EL (cell line): ENCODE measurements at regions not wholly inside any gene's neighbourhood (a gene's known extent, or its start where the extent isn't known, plus 50 kb on each side); places are given as distances from the start of the nearest gene placed in this dataset.
"Not testable (repeated sequence)": the region's sequence is repeated elsewhere in the genome, so short reads cannot be mapped to it uniquely, and the experiment has no call there.

Experiments
- DNase-seq: peaks from one replicate; pipeline ENCODE4 v3.0.0-alpha.2; 2016

DNA sequence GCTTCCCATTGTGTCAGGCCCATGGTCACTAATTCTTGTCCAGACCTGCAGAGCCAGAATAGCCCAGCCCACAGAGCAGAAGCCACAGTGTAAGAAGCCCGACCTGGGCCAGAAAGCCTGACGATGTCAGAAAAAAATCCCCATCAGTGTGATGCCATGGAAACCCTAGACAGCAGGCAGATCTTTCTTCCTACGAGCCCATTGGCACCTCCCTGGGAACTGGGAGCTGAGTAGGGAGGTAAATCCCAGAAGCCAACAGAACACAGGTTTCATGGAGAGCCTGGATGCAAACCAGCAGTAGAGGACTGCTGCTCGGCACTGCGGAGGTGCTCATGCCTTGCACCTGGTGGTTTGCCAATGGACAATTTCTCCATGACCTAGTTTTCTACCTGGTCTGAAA lies 82.2 kb upstream of the SLC22A16 start:
- no peak for DNase-seq

- no peak for DNase-seq
Measured at GRCh38 chr6:110557199-110557598, 80.8 kb upstream of the SLC22A16 start.

DNA sequence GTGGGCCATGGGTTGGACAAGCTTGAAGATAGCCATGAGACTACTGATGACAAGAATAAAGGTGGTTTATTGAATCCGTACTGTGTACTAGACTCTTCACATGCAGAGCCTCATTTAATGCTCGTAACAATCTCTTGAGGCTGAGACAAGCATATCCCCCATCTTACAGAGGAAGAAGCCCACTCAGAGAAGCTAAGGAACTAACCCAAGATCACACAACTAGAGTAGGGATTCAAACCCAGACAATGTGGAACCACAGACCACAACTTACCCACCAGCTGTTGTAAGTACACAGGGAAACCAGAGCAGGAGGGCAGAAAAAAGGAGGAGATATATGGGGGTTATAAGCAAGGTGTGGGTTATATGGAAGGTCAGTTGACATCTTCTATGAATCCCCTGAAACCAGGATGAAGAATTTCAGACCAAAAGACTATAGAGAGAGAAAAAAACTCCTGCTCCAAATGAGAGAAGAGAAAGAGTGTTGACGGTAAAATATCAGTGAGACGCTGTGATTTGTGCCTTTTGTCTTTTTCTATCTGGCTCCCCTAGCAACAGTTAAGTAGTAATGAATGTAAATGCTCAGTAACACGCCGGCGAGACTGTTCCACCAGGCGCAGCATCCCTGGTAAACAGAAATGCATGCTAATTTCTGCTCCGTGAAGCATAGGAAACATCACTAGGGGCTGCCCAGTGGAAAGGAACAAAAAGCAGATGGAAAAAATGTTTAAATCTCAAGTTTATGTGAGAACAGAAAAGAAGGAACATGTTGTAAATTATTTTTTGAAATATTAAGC lies 80.1 kb upstream of the SLC22A16 start:
- DNase-seq, result no peak

DNA sequence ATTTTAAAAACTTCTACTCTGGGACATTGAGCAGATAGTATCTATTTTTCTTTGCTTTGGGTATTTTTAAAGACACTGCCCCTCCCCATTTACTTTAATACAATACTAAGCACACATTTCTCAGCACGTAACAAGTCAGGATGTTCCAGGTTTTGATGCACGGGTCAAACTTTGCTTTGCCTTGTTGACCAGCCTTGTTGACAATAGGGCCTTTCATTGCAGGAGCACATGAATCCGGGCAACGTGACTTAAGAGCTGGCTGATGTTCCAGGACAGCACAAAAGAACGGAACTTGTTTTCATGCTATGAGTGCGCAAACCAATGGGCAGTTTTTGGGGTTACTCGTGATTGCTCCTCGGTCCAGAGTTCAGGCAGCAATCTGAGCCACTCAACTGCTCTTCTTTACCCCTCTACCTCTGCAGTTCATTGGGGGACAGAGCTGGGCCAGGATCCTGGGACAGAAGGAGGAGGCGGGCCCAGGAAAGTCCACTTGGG lies 78.6 kb upstream of the SLC22A16 start:
- no peak for DNase-seq

DNA sequence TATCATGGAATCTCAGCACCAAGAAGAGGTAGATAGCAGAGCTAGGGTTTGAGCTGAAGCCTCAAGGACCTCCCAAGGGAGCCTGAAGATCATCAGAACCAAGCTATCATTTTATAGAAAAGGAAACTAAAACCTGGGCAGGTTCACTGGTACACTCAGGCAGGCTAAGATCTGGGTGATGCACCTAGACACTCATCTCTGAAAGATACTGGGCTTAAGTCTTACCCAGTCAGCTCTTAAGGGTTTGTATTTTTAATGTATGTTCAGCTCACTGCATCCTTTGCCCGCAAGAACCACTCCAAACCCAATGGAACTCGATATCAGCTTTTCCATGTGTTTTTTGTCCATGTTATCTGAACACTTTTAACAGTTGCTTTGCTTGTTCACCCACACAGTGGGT lies 78.0 kb upstream of the SLC22A16 start:
- DNase-seq, result no peak

GRCh38 chr6:110552901-110553641 lies 76.7 kb upstream of the SLC22A16 start:
- DNase-seq, result no peak

- no peak for DNase-seq
Measured at GRCh38 chr6:110552076-110552475, 75.7 kb upstream of the SLC22A16 start.

GRCh38 chr6:110551088-110551487 lies 74.7 kb upstream of the SLC22A16 start:
- no peak for DNase-seq

- DNase-seq, result no peak
Measured at GRCh38 chr6:110550353-110550752, 73.9 kb upstream of the SLC22A16 start.

- no peak for DNase-seq
Measured at GRCh38 chr6:110549277-110549676, 72.9 kb upstream of the SLC22A16 start.

DNA sequence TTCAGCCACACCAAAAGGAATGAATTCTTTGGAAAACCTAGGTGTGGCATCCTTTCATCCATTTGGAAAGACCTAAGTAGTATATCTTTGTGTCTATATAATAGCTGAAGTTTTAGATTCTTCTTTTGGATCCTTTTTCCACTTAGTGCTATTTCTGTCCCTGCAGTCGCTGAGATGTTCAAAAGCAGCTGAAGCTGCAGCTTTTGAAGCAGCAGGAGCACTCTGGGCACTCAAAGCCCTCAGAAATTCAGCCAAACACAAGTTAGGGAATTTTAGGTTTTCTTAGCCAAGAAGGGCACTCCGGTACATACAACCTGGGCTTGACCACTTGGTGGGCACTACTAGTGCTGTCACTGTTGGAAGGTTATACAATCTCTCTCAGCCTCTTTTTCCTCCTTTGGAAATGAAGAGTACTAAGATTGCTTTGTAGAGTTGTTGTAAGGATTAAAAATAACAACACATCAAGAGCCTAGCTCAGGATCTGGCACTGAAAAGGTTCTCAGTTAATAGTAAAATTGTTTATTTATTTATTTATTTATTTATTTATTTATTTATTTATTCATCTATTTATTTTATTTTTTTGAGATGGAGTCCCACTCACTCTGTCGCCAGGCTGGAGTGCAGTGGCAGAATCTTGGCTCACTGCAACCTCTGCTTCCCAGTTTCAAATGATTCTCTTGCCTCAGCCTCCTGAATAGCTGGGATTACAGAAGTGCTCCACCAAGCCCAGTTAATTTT lies 71.9 kb upstream of the SLC22A16 start:
- no peak for DNase-seq

DNA sequence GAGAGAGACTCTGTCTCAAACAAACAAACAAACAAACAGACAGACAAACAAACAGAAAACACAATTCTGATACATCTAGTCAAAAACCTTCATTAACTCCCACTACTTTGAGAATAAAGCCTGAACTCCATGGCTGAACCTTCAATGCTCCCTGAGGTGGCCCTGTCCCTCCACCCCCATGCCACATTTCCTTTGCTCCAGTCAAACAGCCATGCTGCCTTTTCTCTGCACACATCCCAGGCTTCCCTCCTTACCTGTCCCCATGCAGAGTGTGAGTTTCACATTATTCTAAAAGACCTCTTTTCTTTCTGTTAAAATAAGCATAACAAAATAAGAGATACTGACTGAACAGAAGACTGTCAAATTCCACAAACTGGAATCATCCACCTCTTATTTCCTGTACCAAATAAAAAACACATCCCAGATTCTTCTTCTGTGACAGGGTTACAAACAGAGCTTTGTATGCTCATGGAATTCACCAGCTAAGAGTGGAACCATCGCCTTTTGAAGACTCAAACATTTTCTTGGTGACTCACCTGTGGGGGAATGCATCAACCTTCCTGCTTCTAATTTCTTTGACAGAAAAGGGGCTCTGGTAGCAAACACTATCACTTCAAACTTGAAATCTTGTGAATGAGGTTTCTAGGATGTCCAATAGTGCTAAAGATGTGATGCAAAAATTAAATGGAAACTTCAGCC lies 71.0 kb upstream of the SLC22A16 start:
- DNase-seq, result peak; percentile 83

DNA sequence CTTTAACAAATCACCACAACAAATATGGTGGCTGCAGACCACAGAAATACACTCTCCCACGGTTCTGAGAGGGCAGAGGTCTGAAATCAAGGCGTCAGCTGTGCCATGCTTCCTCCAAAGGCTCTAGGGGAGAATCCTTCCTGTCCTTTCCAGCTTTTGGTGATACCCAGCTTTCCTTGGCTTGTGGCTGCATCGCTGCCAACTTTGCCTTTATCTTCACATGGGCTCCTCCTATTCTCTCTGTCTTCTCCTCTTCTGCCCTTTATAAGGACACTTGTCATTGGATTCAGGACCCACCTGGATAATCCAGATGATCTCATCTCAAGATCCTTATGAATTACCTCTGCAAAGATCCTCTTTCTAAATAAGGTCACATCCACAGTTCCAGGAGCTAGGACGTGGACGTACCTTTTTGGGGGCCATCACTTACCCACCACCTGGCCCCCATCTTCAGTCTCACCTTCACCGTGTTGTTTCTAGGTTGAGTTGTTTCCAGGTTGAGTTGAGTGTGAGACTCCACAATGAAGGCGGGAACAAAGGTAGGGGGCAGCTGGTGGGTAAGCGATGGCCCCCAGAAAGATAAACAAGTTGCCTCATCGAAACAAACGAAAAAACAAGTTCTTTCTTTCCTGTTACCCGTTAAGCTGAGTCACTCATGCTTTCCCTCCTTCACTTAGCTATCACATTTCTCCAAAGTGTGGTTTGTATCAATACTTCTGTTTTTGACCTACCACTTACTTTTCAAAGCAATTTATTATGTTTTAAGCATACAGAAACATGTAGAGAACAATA lies 68.9 kb upstream of the SLC22A16 start:
- no peak for DNase-seq

- DNase-seq, result no peak
Measured at GRCh38 chr6:110544472-110544871, 68.1 kb upstream of the SLC22A16 start.

GRCh38 chr6:110543106-110543505 lies 66.7 kb upstream of the SLC22A16 start:
- DNase-seq, result peak; percentile 26

DNA sequence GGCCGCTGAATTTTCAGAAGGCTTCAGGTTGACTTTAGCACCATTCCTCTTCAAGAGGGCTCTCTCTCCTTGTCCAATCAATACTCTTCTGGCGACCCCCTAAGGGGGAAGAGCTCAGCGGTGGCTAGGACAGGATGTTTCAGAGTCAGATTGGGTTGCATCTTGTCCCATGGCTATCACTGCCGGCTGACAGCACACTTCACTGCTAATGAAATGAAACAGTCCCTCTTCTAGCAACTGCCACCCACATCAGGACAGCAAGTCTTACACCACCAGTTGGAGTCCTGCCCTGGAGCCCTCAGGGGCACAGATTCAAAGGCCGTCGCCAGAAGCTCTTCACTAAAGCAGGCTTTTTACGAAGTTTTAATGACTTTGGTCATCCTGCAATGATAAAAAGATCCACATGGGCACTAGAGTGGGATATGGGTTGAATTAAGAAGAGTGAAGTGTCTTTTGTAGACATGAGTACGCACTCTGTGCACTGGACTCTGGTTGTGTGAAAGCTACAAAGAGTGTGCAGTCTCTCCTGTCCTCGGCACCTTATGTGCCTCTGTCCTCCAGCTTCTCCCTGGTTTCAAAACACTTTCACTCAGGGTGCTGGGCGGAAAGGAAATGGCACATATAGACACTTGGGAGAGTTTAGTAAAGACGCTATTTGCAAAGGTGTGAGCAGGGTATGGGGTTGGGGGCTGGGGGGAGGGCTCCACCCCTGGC lies 66.1 kb upstream of the SLC22A16 start:
- DNase-seq, result peak; percentile 23

DNA sequence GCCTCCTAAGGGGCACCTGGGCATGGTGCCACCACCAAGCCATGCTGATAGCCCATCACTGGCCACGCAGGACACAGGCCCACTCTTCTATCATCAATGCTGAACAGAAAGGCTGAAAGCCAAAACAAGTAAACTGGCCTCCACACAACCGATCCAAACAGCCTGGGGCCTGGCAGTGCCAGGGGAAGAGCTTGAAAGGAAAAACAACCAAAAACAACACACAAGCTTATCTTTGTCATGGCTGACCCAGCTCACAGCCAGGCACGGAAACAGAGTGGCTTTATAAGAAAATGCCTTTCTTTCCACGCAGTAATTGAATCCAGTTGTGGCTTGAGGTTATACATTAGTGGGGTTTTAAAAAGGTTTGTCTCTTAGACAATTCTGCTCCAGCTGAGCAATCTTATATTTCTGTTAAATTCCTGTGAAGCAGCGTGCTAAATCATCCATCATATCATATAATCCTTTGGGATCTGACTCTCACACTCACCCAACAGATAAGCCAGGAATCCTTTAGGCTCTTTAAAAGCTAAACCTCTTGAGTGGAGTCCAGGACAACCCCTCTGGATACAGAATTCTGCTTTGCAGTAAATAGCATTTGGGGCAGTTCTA lies 65.4 kb upstream of the SLC22A16 start:
- no peak for DNase-seq

DNA sequence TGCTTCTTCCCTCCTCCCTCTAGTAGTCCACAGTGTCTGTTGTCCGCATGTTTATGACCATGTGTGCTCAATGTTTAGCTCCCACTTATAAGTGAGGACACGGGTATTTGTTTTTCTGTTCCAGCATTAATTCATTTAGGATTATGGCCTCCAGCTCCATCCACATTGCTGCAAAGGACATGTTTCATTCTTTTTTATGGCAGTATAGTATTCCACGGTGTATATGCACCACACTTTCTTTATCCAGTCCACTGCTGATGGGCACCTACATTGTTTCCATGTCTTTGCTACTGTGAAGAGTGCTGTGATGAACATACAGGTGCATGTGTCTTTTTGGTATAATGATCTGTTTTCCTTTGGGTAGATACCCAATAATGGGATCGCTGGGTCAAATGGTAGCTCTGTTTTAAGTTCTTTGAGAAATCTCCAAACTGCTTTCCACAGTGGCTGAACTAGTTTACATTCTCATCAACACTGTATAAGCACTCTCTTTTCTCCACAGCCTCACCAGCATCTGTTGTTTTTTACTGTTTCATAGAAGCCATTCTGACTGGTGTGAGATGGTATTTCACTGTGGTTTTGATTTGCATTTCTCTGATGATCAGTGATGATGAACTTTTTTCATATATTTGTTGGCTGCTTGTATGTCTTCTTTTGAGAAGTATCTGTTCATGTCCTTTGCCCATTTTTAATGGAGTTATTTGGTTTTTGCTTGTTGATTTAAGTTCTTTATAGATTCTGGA lies 63.0 kb upstream of the SLC22A16 start:
- DNase-seq, result not testable (repeated sequence)

DNA sequence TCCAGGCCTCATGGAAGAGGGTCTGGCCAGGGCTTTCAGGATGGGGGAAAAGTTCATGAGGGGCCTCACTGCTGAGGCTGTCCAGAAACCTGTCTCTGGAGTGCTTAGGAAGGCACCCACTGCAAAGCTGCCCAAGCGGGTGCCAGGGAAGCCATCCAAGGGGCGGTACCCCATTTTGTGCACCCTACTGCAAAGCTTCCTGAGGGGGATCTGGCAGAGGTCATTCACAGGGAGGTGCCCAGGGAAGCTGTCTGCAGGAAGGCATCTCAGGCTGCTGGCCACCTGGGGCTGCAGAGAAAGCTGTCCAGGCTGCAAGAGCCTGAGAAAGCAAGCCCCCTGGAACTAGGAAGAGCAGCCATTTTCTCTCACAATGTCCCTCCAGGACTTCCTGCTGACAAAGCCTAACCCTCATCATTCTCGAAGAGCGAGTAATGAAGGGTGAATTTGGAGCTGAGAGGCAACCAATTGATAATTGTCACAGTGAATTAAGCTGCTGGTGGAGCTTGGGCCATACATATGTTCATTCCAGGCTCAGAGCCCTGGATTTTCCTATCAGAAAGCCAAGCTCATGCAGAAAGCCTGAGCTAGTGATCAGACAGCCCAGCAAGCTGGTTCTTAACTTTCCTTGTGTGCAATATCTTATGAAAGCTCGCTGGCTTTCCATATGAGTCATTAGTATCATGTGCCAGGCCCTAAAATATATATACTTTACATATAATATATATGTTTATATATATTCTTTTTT lies 62.2 kb upstream of the SLC22A16 start:
- no peak for DNase-seq
